DND-41 (cell line): ENCODE measurements at regions not wholly inside any gene's neighbourhood (a gene's known extent, or its start where the extent isn't known, plus 50 kb on each side); places are given as distances from the start of the nearest gene placed in this dataset.
"Not testable (repeated sequence)": the region's sequence is repeated elsewhere in the genome, so short reads cannot be mapped to it uniquely, and the experiment has no call there.

ENCODE experiments used
- CTCF ChIP-seq: IDR thresholded peaks from 2 replicates; pipeline ENCODE4 v1.5.1; 2012; ENCODE audit warnings: borderline replicate concordance, low read length, moderate library complexity, mild to moderate bottlenecking; ENCODE audit not compliant: poor library complexity, severe bottlenecking; ENCODE audit errors: extremely low read depth
- EZH2 ChIP-seq: IDR thresholded peaks from 3 replicates; pipeline ENCODE4 v1.6.1; 2012; ENCODE audit warnings: borderline replicate concordance, low read depth, mild to moderate bottlenecking, moderate library complexity, low read length, inconsistent platforms; ENCODE audit not compliant: severe bottlenecking

GRCh38 chr10:106019559-106019958 is 1144.9 kb downstream of the SORCS1 start:
- not testable (repeated sequence) for TF ChIP-seq CTCF, EZH2
